Peyer's patch (tissue), 4 donors: ENCODE measurements at regions not wholly inside any gene's neighbourhood (a gene's known extent, or its start where the extent isn't known, plus 50 kb on each side); places are given as distances from the start of the nearest gene placed in this dataset.
"Not testable (repeated sequence)": the region's sequence is repeated elsewhere in the genome, so short reads cannot be mapped to it uniquely, and the experiment has no call there.

ENCODE experiments used
- DNase-seq, 3 donors: peaks; one replicate each; pipeline ENCODE4 v3.0.0-alpha.2; 2017 to 2019
- H3K27ac ChIP-seq, 4 donors: fragments of 200-600 bp; sonication (generic); one replicate each; pipeline ENCODE4 v1.5.1; 2016 to 2019
- H3K27me3 ChIP-seq, 2 donors: fragments of 200-600 bp; sonication (generic); one replicate each; pipeline ENCODE4 v1.5.1; 2019
- H3K36me3 ChIP-seq, 3 donors: fragments of 200-600 bp; sonication (generic); one replicate each; pipeline ENCODE4 v1.5.1; 2016 to 2019
- H3K4me1 ChIP-seq, 4 donors: fragments of 200-600 bp; sonication (generic); one replicate each; pipeline ENCODE4 v1.5.1; 2016 to 2019
- H3K4me3 ChIP-seq, 4 donors: fragments of 200-600 bp; sonication (generic); 1 replicate in 3 of 4; 2 replicates in 1 of 4; pipeline ENCODE4 v1.5.1; 2016 to 2019; ENCODE audit warnings: mild to moderate bottlenecking in 1 of 4
- H3K9me3 ChIP-seq, 4 donors: fragments of 200-600 bp; sonication (generic); one replicate each; pipeline ENCODE4 v1.5.1; 2016 to 2019; ENCODE audit warnings: mild to moderate bottlenecking in 1 of 4
- POLR2A ChIP-seq, 2 donors: fragments of 450-650 bp; IDR thresholded peaks; one replicate each; pipeline ENCODE4 v1.5.1; 2017; ENCODE audit warnings: antibody characterized with exemption in 2 of 2, mild to moderate bottlenecking in 2 of 2, moderate library complexity in 2 of 2
- TF ChIP-seq, protein P1 (sequence below), 6 experiments: fragments of 450-650 bp in 4 of 6; fragments of 200-600 bp in 2 of 6; sonication (generic) in 1 of 6; IDR thresholded peaks; one replicate each; pipeline ENCODE4 v1.5.1; 2017 to 2019; ENCODE audit warnings: antibody characterized with exemption in 6 of 6, mild to moderate bottlenecking in 3 of 6, moderate library complexity in 1 of 6

DNA sequence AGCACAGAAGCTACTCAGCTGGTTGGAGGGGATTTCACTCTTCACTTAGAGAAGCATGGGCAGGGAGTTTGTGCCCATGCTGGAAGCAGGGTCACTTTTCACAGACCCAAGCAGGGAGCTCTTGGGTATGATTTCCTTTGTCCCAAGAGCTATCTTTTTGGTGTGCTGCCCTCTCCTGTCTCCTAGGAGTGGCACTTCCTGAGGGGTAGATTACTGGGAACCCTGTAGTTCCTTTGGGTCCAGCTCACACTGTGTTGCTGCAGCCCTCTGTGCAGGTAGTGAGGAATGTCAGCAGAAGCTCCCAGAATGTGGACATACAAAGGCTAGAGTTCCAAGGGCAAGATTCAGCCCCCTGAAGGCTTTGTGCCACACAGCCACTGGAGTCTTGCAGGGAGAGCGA lies 537.1 kb upstream of the ANO3 start:
- no peaks in the 10 kb centered on the region for H3K4me1 ChIP-seq
- DNase-seq, result no peak
- no peaks in the 10 kb centered on the region for H3K36me3 ChIP-seq
- TF ChIP-seq, protein P1, sequence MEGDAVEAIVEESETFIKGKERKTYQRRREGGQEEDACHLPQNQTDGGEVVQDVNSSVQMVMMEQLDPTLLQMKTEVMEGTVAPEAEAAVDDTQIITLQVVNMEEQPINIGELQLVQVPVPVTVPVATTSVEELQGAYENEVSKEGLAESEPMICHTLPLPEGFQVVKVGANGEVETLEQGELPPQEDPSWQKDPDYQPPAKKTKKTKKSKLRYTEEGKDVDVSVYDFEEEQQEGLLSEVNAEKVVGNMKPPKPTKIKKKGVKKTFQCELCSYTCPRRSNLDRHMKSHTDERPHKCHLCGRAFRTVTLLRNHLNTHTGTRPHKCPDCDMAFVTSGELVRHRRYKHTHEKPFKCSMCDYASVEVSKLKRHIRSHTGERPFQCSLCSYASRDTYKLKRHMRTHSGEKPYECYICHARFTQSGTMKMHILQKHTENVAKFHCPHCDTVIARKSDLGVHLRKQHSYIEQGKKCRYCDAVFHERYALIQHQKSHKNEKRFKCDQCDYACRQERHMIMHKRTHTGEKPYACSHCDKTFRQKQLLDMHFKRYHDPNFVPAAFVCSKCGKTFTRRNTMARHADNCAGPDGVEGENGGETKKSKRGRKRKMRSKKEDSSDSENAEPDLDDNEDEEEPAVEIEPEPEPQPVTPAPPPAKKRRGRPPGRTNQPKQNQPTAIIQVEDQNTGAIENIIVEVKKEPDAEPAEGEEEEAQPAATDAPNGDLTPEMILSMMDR (IDR thresholded peaks at IDR 0.05), result no peak
- no peak for TF ChIP-seq POLR2A (IDR thresholded peaks at IDR 0.05)
- H3K9me3 ChIP-seq, result no peaks in the 10 kb centered on the region
- H3K27ac ChIP-seq, result no peak overlapping the region
- no peaks in the 10 kb centered on the region for H3K27me3 ChIP-seq
- no peak overlapping the region for H3K4me3 ChIP-seq

DNA sequence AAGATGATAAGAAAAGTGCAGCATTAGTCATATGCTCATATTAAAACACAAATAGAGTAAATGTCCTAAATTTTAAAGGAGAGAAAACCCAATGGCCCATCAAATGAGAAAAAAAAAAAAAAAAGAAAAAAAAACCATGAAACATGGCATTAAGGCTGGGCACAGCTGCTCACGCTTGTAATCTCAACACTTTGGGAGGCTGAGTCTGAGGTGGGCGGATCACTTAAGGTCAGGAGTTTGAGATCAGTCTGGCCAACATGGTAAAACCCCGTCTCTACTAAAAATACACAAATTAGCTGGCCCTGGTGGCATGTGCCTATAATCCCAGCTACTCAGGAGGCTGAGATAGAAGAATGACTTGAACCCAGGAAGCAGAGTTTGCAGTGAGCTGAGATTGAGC lies 515.5 kb upstream of the ANO3 start:
- no peak for TF ChIP-seq POLR2A (IDR thresholded peaks at IDR 0.05)
- no peak for DNase-seq
- no peaks in the 10 kb centered on the region for H3K4me1 ChIP-seq
- no peaks in the 10 kb centered on the region for H3K27me3 ChIP-seq
- H3K9me3 ChIP-seq, result no peaks in the 10 kb centered on the region
- H3K4me3 ChIP-seq, result no peak overlapping the region
- no peak overlapping the region for H3K27ac ChIP-seq
- H3K36me3 ChIP-seq, result no peaks in the 10 kb centered on the region

DNA sequence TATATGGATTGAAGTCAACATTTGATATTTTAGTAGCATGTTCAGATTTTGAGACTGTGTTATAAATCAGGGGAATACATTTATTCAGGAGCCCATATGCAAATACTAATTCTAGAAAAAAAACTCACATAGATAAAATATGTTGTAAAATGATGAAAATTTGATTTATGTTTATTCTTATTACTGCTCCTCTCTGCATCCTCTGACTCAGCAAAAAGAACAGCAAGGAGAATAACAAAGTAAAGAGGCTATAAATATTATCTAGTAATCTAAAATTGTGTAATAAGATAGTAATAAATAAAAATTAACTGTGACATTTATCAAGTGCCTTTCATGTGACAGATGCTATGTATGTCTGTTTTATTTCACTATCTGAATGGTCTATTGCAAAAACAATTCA lies 507.2 kb upstream of the ANO3 start:
- no peaks in the 10 kb centered on the region for H3K27me3 ChIP-seq
- no peak overlapping the region for H3K4me3 ChIP-seq
- DNase-seq, result no peak
- TF ChIP-seq, protein P1 (IDR thresholded peaks at IDR 0.05), result no peak
- TF ChIP-seq POLR2A (IDR thresholded peaks at IDR 0.05), result no peak
- H3K4me1 ChIP-seq, result no peaks in the 10 kb centered on the region
- H3K36me3 ChIP-seq, result no peaks in the 10 kb centered on the region
- H3K27ac ChIP-seq, result no peak overlapping the region
- H3K9me3 ChIP-seq, result no peaks in the 10 kb centered on the region

DNA sequence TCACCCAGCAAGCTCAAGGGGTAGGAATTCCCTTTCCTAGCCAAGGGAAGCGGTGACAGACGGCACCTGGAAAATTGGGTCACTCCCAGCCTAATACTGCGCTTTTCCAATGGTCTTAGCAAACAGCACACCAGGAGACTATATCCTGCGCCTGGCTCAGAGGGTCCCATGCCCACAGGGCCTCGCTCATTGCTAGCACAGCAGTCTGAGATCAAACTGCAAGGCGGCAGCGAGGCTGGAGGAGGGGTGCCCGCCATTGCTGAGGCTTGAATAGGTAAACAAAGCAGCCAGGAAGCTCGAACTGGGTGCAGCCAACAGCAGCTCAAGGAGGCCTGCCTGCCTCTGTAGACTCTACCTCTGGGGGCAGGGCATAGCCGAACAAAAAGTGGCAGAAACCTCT lies 500.4 kb upstream of the ANO3 start:
- H3K4me3 ChIP-seq, H3K27me3 ChIP-seq, H3K27ac ChIP-seq, DNase-seq, H3K9me3 ChIP-seq, H3K36me3 ChIP-seq, H3K4me1 ChIP-seq: not testable (repeated sequence)

DNA sequence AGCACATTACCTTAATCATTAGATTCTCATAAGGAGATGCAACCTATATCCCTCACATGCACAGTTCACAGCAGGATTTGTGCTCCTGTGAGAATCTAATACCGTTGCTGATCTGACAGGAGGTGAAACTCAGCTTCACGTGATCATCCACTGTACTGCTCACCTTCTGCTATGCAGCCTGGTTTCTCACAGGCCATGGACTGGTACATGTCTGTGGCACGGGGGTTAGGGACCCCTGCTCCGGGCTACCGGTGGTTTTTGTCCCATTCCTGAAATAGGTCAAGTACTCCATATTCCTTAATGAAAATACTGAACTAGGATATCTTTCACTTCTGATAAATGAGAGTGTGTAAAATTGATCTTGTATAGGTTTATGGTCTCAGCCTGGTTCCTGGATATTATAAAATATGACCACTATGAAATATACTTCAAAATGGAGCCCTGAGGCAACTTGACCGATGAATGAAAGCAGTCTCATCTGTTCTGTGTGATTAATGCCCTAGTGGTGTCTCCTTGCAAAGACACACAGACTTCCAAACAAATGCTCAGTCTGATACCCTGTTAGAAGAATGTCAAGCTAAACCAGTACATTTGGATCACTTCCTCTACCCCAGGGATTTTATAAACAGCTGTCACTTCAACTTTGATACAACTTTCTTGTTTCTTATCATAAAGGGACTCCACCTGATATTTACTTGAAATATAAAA lies 492.9 kb upstream of the ANO3 start:
- TF ChIP-seq POLR2A (IDR thresholded peaks at IDR 0.05), result no peak
- TF ChIP-seq, protein P1 (IDR thresholded peaks at IDR 0.05), result no peak
- Histone ChIP-seq H3K4me1 (no peaks in the 10 kb centered on the region), H3K9me3 (no peaks in the 10 kb centered on the region), H3K4me3 (no peak overlapping the region), H3K27ac (no peak overlapping the region), H3K36me3 (no peaks in the 10 kb centered on the region), H3K27me3 (no peaks in the 10 kb centered on the region)
- DNase-seq, result no peak

DNA sequence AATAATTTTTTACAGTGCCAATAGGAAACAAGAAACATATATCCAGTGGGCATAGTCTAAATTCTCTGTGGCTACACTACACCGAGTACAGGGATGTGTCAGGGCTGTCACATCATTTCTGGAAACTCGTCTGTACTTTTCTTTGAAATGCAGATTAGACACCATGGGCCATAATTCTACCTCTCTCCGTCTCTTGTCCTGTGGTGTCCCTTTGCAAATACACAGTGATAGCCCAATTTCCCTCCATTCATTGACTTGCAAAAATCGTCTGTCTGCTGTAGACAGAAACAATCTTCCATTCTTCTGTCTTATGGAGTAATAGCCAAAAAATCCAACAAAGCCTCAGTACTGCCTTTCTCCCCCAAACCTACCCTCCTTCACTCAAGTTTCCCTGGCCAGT lies 487.1 kb upstream of the ANO3 start:
- H3K4me3 ChIP-seq, result no peak overlapping the region
- TF ChIP-seq POLR2A (IDR thresholded peaks at IDR 0.05), result no peak
- TF ChIP-seq, protein P1 (IDR thresholded peaks at IDR 0.05), result no peak

DNA sequence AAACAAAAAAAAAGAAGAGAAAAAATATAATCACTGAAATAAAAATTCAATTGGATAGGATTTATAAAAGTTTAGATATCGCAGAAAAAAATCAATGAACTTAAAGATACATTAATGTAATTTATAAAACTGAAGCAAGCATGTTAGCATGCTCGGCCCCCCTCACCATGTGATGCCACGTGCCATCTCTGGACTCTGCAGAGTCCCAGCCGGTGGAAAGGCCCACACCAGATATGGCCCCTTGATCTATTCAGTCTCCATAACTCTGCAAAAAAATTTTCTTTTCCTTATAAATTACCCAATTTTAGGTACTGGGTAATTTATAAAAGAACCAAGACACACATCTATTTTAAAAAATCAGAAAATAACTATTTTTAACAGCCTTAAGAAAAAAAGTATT lies 476.0 kb upstream of the ANO3 start:
- TF ChIP-seq, protein P1 (IDR thresholded peaks at IDR 0.05), result no peak
- TF ChIP-seq POLR2A (IDR thresholded peaks at IDR 0.05), result no peak
- Histone ChIP-seq H3K4me1 (peaks cover 0 to 3% (median 0%) of the 10 kb centered on the region in 4 donors), H3K9me3 (no peaks in the 10 kb centered on the region), H3K27ac (no peak overlapping the region), H3K36me3 (no peaks in the 10 kb centered on the region), H3K4me3 (no peak overlapping the region), H3K27me3 (no peaks in the 10 kb centered on the region)
- DNase-seq, result no peak

More for the DNA sequence above, 487.1 kb upstream of the ANO3 start:
- DNase-seq, result no peak
- Histone ChIP-seq H3K36me3 (no peaks in the 10 kb centered on the region), H3K4me1 (no peaks in the 10 kb centered on the region), H3K27me3 (no peaks in the 10 kb centered on the region), H3K9me3 (no peaks in the 10 kb centered on the region), H3K27ac (no peak overlapping the region)
